SKM-1 (cell line): ENCODE measurements at regions not wholly inside any gene's neighbourhood (a gene's known extent, or its start where the extent isn't known, plus 50 kb on each side); places are given as distances from the start of the nearest gene placed in this dataset.

Experiments
- DNase-seq: peaks from one replicate; lab custom pipeline; 2025; ENCODE audit not compliant: unreplicated experiment; lab: John Stamatoyannopoulos, UW

DNA sequence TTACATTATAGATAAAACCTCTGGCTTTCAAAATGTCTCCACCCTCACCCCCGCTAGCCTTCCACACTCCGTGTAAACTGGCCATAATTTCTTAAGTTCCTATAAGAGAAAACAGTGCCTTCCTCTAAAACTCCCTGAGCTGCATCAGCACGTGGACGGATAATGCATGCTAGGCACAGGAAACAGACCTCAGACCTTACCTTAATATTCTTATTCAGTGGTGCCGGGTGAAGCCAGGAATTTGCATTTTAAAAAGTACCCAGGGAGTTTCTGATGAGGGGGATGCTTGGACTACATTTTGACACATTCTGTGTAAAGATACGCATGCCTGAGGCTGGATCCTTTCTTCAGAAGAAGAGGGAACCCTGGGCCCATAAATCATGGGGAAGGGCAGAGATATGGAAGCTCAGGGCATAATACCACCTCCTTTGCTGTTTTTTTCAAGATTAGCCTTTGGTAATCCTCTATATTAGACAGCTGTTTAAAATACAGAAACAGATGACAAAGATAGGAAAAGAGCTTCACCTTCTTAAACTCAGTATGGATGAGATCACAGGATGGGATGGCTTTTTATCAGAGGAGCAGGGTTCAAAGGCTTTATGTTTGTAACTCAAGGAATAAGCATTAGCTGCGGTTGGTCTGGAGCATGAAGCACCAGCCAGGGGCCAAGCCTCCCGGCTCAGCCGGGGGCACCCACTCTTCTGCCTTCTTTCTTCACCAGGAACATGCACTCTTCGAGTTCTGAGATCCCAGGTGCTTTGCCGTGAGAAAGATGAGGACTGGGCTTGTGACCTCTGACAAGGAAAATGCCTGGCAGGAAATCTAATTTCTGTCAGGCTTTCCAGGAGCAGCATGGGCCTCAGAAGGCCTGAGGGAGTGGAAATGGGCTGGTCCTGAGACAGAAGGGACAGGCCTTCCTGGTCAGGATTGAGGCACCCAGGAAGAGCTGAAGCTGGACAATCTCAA is 218.1 kb upstream of the SOX4 start:
- DNase-seq = no peak

DNA sequence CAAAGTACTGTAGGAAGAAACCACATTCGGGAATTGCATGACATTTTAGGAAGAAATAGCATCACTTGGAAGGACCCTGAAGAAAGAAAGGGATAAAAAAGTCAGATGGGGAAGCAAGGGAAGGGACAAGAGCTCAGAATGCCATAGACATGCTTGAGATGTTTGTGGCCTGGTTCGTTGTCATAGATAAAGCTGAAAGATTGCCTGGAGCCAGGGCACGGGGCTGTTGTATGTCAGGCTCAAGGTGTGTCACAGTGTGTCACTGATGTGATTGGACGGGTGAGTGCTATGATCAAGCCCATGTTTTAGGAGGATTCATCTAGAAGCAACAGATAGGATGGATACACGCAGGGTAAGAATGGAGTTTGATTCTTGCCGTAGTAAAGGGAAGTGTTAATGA is 216.2 kb upstream of the SOX4 start:
- no peak for DNase-seq

DNA sequence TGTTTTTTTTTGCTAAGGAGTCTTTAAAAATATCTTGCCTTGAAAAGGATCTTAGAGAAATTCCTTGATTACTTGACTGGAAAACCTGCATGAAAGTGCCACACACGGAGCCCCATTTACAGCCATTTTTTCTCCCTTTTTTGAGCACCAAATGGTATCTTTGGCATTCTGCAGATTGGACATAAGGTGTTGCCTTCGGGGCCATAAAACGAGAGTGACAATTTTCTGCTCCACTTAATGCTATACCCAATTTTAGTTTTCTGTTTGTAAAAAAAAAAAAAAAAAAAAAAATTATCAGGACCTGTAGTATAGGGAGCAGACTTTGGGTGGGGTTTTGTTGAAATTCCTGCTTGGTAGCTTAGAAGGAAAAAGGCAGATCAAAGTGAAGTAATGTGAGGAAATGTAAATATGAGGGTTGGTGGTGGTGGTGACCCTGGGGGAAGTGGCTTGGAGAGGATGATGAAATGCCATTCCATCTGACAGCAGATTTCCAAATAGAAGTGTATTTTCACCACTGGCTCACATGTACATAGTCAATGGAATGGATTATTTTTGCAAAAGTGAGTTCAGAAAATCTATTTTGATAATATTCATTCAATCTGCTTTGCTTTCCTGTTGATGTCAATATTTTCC is 212.1 kb upstream of the SOX4 start:
- DNase-seq = peak; percentile 66

DNA sequence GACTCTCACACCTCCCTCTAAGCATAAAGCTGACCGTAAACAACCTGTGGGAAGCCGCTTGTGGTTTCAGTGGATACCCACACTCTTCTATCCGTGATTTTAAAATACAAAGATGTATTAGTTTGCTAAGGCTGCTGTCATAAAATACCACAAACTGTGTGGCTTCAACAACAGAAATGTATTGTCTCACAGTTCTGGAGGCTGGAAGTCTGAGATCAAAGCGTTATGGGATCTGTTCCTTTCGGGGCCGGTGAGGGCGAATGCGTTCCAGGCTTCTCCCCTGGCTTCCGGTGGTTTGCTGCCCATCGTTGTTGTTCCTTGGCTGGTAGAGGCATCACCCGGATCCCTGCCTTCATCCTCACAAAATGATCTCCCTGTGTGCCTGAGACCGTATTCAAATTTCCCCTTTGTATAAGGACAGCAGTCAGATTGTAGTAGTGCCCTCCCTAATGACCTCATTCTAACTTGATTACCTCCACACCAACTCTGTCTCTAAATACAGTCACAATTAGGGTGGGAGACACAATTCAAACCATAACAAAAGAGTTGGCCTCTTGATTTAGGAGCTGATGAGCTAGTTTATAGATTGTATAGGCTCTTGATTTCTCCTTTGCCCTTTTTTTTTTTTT is 210.6 kb upstream of the SOX4 start:
- no peak for DNase-seq

DNA sequence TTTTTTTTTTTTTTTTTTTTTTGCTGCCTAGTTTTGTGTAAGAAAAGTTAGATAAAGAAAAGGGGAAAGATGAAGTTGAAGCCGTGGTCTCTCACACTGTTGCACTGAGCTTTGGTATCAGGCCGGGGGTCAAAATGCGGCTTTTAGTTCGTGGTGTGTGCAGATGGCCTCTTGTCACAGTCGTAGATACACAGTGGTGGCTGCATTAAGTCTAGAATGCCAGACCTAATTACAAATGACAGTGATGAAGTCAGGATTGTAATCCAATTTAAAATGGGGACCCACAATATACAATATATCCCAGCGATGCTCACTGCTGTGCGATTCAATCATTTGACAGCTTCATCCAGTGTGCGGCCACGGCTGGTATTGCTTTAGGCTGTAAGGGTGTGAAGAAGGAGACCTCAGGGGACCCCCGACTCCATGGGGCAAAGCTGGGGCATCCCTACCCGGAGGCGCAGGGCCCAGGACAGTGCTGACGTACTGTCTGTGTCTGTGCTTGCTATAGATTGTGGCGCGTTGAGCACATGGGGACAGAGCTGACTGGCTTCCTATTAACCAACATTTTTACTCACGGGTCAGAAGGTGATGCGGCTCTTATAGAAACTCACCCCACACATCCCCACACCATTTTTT is 210.0 kb upstream of the SOX4 start:
- no peak for DNase-seq

DNA sequence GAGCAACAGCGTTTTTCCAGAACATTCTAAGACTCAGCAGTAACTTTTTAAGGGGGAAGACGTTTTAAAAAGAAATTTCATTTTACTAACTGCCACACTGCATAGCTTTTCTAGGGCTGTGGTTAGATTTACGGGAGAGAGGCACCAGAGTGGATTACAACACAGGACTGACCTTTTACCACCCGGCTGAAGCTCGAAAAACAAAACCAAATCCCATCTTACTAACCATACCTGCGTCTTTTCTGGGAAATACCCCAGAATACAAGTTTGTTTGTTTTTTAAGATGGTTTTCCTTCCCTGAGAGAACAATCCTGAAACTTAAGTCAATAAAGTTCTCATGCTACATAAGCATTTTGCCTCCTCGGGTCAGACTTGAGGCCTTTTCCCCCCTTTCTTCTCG is 209.3 kb upstream of the SOX4 start:
- DNase-seq = no peak

DNA sequence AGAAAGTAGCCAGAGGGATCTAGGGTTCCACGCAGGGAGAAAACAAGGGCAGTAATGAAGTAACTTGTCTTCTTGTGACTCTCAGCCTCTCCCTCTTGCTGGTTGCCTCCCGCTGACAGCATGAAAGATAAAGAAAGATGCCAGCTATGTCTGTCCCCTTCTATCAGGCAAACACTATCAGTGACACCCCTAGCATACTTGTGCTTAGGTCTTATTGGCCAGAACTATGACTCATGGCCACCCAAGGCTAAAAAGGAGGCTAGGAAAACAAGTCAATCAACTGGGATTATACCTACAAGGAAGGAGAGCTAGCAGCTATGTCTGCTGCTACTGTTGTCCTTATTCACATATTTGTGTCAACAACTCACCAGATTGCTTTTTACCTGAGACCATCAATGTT is 206.8 kb upstream of the SOX4 start:
- no peak for DNase-seq

DNA sequence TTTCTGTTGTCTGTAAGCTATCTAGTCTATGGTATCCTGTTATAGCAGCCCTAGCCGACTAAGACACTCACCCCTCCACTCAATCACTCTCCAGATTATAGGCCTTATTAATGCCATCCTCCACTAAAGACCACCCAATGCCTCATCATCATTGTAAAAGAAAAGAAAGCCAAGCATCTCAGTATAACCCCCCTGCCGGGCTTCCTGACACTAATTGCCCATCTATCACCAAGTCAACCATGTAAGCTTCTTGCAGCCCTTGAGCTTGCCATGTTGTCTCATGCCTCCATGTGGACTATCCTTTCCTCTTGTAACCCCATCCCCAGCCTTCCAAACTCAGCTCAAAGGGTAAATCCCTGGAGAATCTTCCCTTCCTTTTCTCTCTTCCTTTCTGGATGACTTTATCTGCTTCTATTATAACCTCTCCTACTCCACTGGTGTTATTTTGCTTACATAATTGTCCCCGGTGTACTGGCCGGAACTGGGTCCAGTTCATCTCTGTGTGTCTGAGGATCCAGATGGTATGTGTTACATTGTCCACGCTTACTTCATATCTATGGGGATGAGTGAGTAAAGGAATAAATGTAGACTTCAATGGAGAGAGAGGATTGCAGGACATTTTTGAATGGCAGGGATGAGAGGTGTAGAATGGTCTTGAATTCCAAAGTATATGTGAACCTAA is 202.9 kb upstream of the SOX4 start:
- no peak for DNase-seq

DNA sequence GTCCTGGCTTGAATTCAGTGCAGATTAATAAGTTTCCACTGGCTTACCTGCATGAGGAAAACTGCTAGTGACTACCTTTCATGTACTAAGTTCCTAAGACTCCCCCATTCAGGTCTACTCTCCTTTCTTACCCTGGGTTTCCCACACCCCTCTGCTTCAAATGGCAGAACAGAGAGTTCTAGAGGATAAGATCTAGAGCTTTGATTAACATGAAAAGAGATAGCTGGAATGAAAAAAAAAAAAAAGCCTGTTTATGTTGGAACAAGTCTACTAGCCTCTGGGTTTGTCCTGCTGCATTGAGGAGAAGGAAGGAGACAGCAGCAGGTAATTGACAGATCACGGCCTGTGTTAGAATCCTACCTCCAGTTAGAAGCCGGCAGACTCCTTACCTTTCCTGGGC is 201.4 kb upstream of the SOX4 start:
- DNase-seq = no peak

DNA sequence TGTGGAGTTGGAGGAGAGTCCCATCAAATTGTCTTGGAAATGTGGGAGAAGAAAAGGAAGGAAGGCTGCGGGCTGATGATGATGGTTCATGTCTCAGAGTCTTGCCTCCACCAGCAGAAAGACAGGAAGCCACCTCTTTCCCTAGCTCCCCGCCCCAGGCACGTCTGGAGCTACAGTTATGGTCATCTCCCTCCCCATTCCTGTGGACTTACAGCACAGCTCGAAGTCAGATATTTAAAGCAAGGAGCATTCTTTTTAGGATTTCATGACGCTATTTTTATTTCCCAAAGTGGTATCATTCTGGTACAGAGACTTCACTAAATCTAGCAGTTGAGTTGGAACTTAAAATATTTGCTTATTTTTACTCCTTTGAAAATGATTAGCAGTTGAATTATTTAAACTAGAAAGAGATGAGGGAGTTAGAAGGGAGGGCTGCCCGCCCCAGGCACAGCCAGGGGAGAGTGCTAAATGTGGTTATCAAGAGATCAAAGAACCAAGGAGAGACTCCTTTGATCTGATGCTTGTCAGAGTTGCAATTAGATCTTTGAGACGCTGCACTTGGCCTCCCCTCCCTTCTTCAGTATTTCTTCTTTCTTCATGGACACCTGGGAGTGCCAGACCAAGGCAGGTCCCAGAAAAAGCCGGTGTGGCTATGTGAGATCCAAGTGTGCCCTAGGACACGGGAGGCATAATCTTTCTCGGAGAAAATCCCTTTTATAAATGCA is 199.9 kb upstream of the SOX4 start:
- DNase-seq = no peak

DNA sequence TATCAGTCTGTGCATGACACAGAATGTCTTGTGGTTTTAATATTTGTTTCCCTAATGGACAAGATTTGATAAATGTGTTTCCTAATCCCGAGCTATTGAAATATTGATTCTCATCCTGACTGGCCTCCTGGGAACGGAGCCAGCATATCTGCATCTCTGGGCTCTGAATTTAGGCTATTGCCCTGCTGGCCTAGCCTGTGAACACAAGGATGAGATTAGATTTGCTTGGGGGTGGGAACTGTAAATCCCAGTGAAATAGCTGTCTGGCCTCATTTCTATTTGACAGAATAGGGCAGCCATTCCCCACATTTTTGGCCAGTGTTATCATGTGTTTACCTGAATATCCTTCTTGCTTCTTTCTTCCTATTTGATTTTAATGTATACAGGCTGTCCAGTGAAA is 198.4 kb upstream of the SOX4 start:
- DNase-seq = no peak

DNA sequence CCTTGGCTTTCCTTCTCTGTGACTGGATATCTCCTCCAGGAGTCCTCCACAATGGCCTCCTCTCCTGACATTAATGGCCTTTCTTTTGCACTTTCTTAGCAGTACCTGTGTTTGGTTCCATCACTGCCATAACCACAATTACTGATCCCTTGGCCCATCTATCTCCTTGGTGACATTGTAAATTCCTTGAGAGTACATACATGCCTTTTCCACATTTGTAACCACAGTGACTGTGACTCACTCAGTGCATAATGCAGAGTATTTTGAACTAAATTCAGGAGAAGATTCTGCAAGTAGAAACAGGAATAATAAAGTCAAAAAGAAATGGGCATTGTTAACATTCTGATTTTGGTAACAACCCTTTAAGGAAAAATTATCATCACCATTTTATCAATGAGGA is 197.2 kb upstream of the SOX4 start:
- DNase-seq = no peak

DNA sequence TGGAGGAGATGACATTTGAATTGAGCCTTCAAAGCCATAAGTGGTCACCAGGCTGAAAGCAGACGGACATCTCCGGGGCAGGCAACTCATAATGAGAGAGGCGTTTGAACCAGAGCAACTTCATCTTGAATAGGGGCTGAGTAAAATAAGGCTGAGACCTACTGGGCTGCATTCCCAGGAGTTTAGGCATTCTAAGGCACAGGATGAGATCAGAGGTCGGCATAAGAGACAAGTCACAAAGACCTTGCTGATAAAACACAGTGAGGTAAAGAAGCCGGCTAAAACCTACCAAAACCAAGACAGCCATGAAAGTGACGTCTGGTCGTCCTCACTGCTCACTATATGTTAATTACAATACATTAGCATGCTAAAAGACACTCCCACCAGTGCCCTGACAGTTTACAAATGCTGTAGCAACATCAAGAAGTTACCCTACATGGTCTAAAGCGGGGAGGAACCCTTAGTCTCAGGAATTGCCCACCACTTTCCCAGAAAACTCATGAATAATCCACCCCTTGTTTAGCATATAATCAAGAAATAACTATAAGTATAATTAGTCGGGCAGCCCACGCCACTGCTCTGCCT is 194.7 kb upstream of the SOX4 start:
- no peak for DNase-seq

DNA sequence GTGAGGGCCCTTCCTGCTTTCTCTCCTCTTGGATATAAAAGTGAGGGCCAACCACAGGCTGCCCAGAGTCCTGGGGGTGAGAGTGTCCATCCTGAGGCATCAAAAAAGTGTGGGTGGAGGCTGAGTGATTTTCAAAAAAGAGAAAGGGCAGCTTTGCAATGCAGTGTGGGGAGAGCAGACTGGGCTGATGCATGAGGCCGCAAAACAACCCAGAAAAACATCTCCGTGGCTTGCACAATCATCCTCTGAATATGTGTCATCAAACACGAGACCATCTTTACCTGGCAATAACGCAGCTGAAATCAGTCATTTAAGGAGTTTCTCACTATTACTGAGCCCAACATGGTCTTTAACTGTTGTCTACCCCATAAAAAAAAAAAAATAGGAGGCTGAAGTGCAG is 191.2 kb upstream of the SOX4 start:
- no peak for DNase-seq

DNA sequence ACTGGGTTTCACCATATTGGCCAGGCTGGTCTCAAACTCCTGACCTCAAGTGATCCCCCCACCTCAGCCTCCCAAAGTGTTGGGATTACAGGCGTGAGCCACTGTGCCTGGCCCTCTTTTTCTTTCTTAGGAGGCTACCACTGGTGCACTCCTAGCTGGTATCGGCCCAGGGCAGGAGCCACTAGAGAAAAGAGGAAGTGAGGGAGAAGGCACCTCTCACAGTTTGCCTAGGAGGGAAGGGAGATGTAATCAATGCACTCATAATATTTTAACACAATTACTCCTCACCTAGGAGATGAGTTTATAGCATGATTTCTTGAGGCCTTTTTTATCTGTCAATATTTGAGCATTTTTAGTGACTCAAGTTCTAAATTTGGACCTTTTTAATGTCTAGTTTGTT is 189.0 kb upstream of the SOX4 start:
- peak; percentile 10 for DNase-seq

DNA sequence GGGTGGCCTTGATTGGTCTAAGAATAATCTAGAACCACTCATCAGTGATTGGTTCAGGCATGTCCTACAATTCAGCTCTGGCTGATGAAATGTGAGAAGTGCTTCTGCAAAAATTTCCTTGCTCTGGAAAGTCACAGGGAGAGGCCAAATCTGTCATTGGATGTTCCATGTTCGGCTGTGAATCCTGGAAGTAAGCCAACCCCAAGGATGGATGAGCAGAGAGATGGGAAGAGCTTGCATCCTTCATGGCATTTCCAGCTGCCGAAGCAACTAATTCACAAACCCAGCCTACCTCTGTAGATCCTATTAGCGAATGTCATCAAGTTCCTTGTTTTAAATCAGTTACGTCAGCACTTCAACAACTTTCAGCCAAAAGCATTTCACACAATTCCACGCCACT is 187.2 kb upstream of the SOX4 start:
- no peak for DNase-seq

DNA sequence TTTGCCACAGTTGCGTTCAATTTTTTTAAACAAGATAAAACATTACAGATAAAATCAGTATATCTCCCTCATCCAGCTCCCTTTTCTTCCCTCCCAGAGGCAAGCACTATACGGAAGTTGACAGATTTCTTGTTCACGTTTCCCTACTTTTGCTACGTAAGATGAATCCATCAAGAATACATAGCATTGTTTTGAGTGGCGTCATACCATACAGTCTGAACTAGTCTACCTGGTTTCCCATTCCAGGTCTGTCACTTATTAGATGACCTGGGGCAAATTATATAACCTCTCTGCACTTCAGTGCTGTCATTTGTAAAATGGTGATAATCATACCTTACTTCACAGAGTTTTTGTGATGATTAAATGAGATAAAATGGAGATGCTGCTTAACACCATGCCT is 184.3 kb upstream of the SOX4 start:
- DNase-seq = no peak

DNA sequence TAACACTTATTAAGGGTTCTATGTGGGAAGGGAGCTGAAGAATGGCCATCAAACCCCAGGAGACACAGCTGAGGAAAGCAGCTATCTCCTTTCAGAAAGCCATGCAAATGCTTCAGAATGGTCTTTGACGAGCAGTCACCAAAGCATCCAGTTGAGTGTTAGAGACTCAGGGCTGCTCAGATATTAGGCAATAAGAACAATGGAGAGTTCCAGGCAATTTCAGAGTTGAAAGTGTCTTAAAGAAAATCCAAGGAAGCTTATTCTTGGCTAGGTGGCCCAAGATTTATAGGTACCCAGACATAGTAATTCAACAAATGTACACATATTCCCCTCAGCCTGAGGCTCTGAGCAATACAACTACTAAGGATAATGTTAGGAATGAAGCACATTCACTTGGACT is 180.1 kb upstream of the SOX4 start:
- no peak for DNase-seq

DNA sequence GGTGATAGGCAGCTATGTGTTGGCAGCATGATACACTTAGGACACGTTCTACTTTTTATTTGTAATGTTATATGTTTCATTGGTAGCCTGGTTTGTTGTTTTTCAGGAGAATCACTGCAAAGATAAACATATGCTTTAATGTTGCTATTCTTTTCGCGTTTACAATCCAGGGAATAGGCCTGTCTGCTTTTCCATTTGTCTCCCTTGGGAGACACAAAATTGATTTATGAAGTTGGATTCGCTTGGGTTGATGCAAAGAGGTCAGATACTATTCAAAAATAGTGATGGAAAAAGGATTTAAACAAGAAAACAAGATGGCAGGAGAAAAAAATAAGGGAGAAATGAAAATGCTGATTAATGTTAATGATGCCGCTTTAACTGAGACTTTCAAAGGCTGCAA is 179.5 kb upstream of the SOX4 start:
- no peak for DNase-seq
